Epithelial cell of esophagus (primary cell): ENCODE measurements at regions not wholly inside any gene's neighbourhood (a gene's known extent, or its start where the extent isn't known, plus 50 kb on each side); places are given as distances from the start of the nearest gene placed in this dataset.
A peak's percentile ranks its signal among the peaks of the same experiment; 100 is the strongest.

Experiments used
- DNase-seq: peaks from one replicate; pipeline ENCODE4 v3.0.0; 2010; ENCODE audit warnings: low read depth
- H3K4me3 ChIP-seq: 2 replicates; pipeline ENCODE4 v1.5.1; 2011; ENCODE audit warnings: mild to moderate bottlenecking, low read length, control low read depth
- TF ChIP-seq, protein P1 (sequence below): IDR thresholded peaks from 2 replicates; pipeline ENCODE4 v1.5.1; 2011; ENCODE audit warnings: low read depth, mild to moderate bottlenecking, low read length, control low read depth, inconsistent platforms; ENCODE audit not compliant: insufficient read depth; ENCODE audit errors: missing control alignments

DNA sequence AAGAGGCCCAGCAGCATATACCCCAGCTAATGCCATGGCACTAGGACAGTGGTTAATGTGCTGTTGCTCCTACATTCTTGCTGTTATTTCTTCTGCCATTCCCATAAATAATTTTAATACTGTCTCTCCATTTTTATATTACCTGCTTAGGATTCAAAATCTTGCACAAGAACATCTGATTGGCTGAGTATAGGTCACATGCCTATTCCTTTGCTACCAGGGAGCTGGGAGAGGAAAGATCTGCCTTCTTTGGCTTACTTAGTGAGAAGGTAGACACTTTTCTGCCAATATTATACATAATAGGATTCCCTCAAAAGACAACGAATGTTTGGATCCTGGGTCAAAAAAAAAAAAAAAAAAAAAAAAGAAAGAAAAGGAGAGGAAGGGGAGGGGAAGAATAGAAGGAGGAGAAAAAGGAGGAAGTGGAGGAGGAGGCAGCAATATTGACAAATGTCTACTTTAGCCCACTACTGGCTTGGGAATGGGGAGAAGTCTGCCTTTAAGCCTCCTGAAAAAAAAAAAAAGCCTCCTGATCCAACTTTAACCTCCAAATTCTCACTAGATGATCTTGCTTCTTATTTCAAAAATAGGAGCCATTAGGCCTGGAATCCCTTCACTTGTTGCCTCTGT, 134.5 kb upstream of the HNRNPU start:
- no peak for DNase-seq
- TF ChIP-seq, protein P1, sequence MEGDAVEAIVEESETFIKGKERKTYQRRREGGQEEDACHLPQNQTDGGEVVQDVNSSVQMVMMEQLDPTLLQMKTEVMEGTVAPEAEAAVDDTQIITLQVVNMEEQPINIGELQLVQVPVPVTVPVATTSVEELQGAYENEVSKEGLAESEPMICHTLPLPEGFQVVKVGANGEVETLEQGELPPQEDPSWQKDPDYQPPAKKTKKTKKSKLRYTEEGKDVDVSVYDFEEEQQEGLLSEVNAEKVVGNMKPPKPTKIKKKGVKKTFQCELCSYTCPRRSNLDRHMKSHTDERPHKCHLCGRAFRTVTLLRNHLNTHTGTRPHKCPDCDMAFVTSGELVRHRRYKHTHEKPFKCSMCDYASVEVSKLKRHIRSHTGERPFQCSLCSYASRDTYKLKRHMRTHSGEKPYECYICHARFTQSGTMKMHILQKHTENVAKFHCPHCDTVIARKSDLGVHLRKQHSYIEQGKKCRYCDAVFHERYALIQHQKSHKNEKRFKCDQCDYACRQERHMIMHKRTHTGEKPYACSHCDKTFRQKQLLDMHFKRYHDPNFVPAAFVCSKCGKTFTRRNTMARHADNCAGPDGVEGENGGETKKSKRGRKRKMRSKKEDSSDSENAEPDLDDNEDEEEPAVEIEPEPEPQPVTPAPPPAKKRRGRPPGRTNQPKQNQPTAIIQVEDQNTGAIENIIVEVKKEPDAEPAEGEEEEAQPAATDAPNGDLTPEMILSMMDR = no peak
- H3K4me3 ChIP-seq = no peak overlapping the region

DNA sequence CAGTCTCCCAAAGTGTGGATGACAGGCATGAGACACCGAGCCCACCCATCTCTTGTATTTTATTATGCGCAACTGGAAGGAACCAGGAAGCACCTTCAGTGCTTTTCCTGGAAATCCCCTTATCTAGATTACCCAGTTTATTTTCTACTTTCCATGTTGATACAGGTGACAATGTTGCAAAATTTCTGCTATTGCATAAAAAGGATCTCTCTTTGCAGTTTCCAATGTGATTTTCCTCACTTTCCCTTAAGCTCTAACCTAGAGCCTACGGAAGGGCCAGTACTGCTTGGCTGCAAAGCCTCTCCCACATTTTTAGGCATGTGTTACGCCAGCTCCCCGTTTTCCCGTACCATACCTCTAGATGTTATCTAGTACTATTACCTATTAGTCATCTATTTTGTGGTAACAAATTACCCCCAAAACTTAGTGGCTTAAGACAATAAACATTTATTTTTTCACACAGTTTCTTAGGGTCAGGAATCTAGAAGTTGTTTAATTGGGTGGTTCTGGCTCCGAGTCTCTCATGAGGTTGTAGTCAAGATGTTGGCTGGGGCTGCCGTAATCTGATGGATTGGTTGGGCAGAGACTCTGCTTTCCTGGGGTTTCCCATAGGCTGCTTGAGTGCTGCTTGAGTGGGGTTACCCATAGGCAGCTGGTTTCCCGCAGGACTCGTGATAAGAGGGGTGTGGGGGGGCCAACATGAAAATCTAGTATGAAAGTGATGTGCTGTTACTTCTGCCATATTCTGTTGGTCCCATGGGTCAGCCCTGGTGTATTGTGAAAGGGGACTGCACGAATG, 131.5 kb upstream of the HNRNPU start:
- TF ChIP-seq, protein P1 = no peak
- H3K4me3 ChIP-seq = no peak overlapping the region
- no peak for DNase-seq

DNA sequence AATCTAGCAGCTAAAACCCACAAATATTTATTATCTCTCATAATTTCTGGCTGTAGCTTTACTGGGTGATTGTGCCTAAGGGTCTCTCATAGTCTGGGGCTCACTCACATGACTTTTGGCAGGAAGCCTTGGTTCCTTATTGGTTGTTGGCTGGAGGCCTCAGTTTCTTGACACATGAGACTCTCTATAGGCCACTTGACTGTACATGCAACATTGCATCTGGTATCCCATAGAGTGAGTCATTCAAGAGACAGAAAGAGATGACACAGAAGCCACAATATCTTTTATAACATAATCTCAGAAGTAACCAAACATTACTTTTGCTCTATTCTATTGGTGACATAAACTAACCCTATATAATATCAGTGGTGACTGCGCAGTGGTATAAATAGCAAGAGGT, 128.5 kb upstream of the HNRNPU start:
- no peak overlapping the region for H3K4me3 ChIP-seq
- peak; percentile 37 for DNase-seq
- TF ChIP-seq, protein P1 = no peak

DNA sequence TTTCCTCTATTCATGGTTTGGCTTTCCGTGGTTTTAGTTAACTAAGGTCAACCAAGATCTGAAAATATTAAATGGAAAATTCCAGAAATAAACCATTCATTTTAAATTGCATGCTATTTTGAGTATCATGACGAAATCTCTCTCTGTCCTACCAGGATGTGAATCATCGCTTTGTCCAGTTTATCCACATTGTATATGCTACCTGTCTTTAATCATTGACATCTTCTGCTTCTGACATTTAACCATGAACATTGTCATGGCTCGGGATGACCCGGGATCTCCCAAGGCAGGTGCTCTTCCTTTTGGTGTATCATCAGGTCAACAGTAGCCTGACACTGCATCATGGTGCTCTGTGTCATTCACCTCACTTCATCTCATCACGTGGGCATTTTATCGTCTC, 125.5 kb upstream of the HNRNPU start:
- DNase-seq = peak; percentile 72
- TF ChIP-seq, protein P1 = no peak
- H3K4me3 ChIP-seq = no peak overlapping the region

DNA sequence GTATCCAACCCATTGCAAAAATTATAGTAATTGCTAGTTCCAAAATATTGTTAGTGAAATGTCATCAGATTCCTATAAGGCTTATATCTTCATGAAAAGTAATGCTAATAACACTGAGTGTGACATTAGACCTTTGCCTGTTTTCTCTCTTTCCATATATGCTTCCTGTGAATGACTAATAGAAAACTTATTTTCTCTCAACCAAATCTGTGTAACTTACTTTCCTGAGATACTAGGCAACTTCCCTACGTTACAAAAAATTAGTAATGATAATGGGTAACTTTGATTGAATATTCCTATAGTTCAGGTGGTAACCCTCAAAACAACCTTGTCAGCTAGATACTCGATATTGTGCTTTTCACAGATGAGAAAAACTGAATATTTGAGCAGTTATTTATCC, 124.2 kb upstream of the HNRNPU start:
- H3K4me3 ChIP-seq = no peak overlapping the region
- TF ChIP-seq, protein P1 = no peak
- DNase-seq = no peak

DNA sequence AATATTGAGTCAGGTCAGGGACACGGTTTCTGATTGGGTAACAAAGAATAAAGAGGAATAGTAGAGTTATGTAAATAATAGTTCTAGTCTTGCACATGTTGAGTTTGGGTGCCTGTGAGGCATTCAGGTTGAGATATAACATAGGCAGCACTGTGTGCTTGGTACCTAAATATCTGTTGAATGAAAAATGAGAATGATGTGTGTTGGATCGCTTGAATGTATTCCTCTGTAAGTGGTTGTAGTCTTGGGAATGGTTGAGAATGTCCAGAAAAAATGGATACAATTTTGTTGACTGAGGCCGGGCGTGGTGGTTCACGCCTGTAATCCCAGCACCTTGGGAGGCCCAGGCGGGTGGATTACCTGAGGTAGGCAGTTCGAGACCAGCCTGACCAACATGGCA, 116.3 kb upstream of the HNRNPU start:
- TF ChIP-seq, protein P1 = no peak
- H3K4me3 ChIP-seq = no peak overlapping the region
- DNase-seq = no peak

DNA sequence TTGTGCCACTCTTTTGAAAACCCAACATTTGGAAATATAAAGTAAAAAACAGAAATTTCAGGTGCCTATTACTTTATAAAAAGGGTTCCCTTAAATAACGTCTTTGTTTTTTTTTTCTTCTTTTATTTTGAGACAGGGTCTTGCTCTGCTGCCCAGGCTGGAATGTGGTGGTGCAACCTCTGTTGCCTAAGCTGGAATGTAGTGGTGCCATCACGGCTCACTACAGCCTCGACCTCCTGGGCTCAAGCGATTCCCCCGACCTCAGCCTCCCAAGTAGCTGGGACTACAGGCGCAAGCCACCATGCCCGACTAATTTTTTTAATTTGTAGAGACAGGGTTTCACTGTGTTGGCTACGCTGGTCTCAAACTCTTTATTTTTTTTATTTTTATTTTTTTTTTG, 110.2 kb upstream of the HNRNPU start:
- no peak overlapping the region for H3K4me3 ChIP-seq
- TF ChIP-seq, protein P1 = no peak
- DNase-seq = no peak
